Cardiac fibroblast (primary cell): ENCODE measurements at regions not wholly inside any gene's neighbourhood (a gene's known extent, or its start where the extent isn't known, plus 50 kb on each side); places are given as distances from the start of the nearest gene placed in this dataset.

Experiments used
- DNase-seq, 2 donors: peaks; one replicate each; pipeline versions ENCODE4 v3.0.0 to v3.0.0-alpha.2; 2010; ENCODE audit warnings: low read depth in 2 of 2
- H3K4me3 ChIP-seq, 2 donors: replicated peaks in 1 of 2; 1 replicate in 1 of 2; 2 replicates in 1 of 2; pipeline ENCODE4 v1.5.1; 2011; ENCODE audit warnings: low read depth in 2 of 2, low read length in 2 of 2, mild to moderate bottlenecking in 2 of 2, moderate library complexity in 1 of 2
- TF ChIP-seq, protein P1 (sequence below): IDR thresholded peaks from one replicate; pipeline ENCODE4 v1.5.1; 2011; ENCODE audit warnings: low read depth, mild to moderate bottlenecking, low read length, inconsistent platforms

DNA sequence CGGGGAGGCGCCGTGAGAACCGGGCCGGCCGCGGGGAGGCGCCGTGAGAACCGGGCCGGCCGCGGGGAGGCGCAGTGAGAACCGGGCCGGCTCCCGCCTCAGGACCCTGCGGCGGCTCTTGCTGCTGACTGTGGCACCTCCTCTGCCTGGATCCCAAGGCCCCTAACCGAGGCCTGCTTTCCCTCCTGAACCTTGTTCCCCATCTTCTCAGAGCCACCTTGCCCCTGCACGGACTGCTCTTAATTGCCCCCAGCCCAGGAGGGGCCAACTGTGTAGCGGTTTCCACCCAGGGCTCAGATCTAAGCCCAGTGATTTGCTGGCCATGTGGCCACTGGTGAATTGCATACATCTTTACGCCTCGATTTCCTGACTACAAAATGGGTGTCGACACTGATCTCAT is 112.2 kb upstream of the B3GAT1 start:
- TF ChIP-seq, protein P1, sequence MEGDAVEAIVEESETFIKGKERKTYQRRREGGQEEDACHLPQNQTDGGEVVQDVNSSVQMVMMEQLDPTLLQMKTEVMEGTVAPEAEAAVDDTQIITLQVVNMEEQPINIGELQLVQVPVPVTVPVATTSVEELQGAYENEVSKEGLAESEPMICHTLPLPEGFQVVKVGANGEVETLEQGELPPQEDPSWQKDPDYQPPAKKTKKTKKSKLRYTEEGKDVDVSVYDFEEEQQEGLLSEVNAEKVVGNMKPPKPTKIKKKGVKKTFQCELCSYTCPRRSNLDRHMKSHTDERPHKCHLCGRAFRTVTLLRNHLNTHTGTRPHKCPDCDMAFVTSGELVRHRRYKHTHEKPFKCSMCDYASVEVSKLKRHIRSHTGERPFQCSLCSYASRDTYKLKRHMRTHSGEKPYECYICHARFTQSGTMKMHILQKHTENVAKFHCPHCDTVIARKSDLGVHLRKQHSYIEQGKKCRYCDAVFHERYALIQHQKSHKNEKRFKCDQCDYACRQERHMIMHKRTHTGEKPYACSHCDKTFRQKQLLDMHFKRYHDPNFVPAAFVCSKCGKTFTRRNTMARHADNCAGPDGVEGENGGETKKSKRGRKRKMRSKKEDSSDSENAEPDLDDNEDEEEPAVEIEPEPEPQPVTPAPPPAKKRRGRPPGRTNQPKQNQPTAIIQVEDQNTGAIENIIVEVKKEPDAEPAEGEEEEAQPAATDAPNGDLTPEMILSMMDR: no peak
- DNase-seq: no peak
- no peak overlapping the region for H3K4me3 ChIP-seq

DNA sequence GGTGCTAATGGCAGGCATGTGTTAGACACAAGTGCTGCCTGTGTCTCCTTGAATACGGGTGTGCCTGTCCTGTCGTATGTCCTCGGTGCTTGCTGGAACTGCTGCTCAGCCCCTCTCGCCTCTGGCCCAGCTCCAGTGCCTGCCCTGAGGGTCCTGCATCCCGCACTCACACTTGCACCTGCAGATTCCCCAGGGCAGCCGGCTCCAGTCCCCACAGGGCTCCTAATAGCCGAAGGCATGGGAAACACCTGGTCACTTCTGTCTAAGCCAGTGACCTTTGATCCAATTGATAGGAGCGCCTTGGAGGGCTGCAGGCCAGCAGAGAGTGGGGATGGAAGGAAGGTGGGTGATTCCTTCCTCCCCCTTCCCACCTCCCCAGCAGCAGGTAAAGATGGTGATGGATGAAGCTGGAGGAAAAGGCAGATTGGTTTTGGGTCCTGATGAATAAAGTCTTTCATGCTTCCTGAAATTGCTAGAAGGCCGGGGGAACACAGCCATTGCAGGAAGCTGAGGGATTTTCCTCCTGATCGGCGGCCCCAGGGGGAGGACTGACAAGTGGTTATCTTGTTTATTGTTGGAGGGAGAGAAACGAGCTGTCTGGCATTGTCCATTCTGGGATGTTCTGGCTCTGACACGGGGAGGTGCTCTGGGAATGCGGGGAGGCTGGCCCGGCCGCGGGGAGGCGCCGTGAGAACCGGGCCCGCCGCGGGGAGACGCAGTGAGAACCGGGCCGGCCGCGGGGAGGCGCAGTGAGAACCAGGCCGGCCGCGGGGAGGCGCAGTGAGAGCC is 110.9 kb upstream of the B3GAT1 start:
- H3K4me3 ChIP-seq: no peak overlapping the region
- TF ChIP-seq, protein P1: no peak
- DNase-seq: no peak

DNA sequence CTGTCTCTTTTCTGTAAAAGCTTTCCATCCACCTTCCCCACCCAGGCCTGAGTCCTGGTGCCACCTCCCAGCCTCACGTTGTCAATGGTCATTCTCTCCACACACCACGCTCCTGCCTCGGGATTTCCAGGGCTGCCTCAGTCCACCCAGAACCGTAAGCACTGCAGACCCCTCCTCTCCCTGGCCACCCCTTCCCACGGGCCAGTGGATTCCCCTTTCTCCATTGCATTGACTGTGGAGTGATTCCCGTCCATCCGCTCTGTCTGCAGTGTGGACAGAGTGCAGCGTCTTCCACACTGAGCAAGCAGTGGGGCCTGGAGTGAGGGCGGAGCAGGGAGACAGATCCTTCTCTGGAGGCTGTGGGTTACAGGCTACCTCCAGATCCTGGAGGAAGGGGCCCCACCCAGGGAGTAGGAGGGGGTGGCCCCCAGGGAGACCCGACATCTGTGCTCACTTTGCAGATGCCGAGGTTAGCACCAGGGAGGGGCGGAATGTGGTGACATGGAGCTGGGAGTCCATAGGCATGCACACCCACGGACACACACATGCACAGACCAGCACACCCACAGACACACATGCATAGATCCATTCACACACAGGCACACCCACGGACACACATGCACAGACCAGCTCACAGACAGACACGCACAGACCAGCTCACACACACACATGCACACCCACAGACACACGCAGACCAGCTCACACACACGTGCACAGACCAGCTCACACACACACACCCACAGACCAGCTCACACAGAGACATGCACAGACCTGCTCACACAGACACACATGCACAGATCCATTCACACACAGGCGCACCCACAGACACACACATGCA is 109.6 kb upstream of the B3GAT1 start:
- DNase-seq: no peak
- H3K4me3 ChIP-seq: no peak overlapping the region

DNA sequence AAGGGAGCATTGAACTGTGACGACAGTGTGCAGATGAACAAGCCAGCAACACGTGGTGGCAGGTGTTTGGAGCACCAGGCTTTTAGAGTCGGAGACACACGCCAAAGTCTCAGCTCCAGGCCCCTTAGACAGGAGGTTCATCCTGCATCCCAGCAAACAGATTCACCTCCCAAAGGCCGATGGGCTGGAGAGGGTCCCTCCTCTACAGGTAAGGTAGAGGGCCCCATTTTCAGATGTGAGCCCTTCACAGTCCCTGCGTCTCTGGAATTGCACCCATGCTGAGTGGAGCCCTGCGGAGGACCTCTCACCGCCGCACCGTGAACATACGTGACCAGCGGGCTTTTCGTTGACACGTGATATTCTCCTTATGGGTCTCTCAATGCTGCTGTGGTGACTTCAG is 109.0 kb upstream of the B3GAT1 start:
- H3K4me3 ChIP-seq: no peak overlapping the region
- TF ChIP-seq, protein P1: no peak
- no peak for DNase-seq

More for the DNA sequence above, 109.6 kb upstream of the B3GAT1 start:
- TF ChIP-seq, protein P1: no peak

DNA sequence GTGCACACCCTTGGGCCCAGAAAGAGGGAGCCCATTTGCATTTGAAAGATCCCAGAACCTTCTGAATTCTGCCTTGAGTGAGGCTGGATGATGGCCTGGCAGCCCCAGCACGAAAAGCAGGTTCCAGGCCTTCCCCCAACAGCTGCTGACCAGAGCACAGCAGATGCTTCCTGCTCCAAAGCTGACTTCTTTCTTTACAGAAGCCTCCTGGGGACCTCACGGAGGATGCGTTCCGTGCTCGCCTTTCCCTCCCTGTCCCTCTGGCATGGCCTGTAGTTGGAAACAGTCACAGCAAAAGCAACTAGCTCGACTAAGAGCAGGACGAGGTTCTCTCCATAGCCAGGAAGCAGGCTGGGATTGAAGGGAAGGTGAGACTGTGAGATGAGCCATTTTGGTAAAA is 107.7 kb upstream of the B3GAT1 start:
- TF ChIP-seq, protein P1: no peak
- H3K4me3 ChIP-seq: no peak overlapping the region
- no peak for DNase-seq

DNA sequence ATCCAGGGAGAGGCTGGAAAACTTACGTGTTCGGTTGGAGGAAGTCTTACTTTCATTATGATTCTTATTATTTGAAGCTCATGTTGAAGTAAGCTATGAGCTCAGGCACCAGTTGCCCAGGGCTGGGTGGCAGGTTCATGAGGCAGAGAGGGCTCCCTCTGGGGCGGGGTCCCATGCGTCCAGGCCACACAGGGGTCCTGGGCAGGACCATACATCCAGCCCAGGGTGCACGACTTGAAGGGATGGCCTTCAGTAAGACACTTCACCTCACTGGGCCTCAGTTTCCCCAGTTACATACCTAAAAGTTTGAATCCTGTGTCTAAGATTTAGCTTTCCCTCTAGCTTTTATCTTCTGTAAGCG is 107.3 kb upstream of the B3GAT1 start:
- H3K4me3 ChIP-seq: no peak overlapping the region
- DNase-seq: no peak
- TF ChIP-seq, protein P1: no peak
